CD4-positive, alpha-beta T cell treated with Interleukin-4 for 4 hours (primary cell): ENCODE measurements at regions not wholly inside any gene's neighbourhood (a gene's known extent, or its start where the extent isn't known, plus 50 kb on each side); places are given as distances from the start of the nearest gene placed in this dataset.
A peak's percentile ranks its signal among the peaks of the same experiment; 100 is the strongest.

ENCODE experiments used
- DNase-seq: peaks from one replicate; pipeline ENCODE4 v3.0.0-alpha.2; 2020

- DNase-seq: peak; percentile 49
These were observed 89.7 kb upstream of the RUNX1 start for GRCh38 chr21:35138665-35139381.

GRCh38 chr21:35136586-35137219 is 87.6 kb upstream of the RUNX1 start:
- no peak for DNase-seq

GRCh38 chr21:35136106-35136505 is 87.0 kb upstream of the RUNX1 start:
- DNase-seq: no peak

GRCh38 chr21:35135481-35135880 is 86.4 kb upstream of the RUNX1 start:
- no peak for DNase-seq

- DNase-seq: no peak
These were observed 85.2 kb upstream of the RUNX1 start for GRCh38 chr21:35134309-35134708.

- no peak for DNase-seq
These were observed 79.4 kb upstream of the RUNX1 start for GRCh38 chr21:35128536-35128935.

- DNase-seq: no peak
These were observed 78.7 kb upstream of the RUNX1 start for GRCh38 chr21:35127851-35128250.

GRCh38 chr21:35127026-35127425 is 77.9 kb upstream of the RUNX1 start:
- no peak for DNase-seq

GRCh38 chr21:35120631-35121180 is 71.6 kb upstream of the RUNX1 start:
- no peak for DNase-seq

- no peak for DNase-seq
These were observed 70.5 kb upstream of the RUNX1 start for GRCh38 chr21:35119501-35120047.

GRCh38 chr21:35116777-35117176 is 67.7 kb upstream of the RUNX1 start:
- DNase-seq: no peak

- no peak for DNase-seq
These were observed 64.0 kb upstream of the RUNX1 start for GRCh38 chr21:35113064-35113463.

- no peak for DNase-seq
These were observed 62.3 kb upstream of the RUNX1 start for GRCh38 chr21:35111321-35111930.

- no peak for DNase-seq
These were observed 59.8 kb upstream of the RUNX1 start for GRCh38 chr21:35108887-35109286.

GRCh38 chr21:35107520-35107919 is 58.4 kb upstream of the RUNX1 start:
- no peak for DNase-seq

GRCh38 chr21:35106246-35106835 is 57.2 kb upstream of the RUNX1 start:
- DNase-seq: no peak

GRCh38 chr21:35102488-35103371 is 53.6 kb upstream of the RUNX1 start:
- peak; percentile 19 for DNase-seq

GRCh38 chr21:35100349-35100811 is 51.3 kb upstream of the RUNX1 start:
- DNase-seq: no peak

GRCh38 chr21:35099310-35099709 is 50.2 kb upstream of the RUNX1 start:
- DNase-seq: no peak
